ENCODE measurements at regions not wholly inside any gene's neighbourhood (a gene's known extent, or its start where the extent isn't known, plus 50 kb on each side); places are given as distances from the start of the nearest gene placed in this dataset.

GRCh38 chr1:38587766-38588165 is 271.8 kb downstream of the RRAGC start:
- Histone ChIP-seq H3K4me1 (ENCODE audit: control insufficient read depth in 4 of 4, insufficient read depth in 4 of 4, low read length in 3 of 4) (no peaks in the 10 kb centered on the region), H3K27me3 (ENCODE audit: control insufficient read depth in 4 of 4, insufficient read depth in 4 of 4, low read length in 3 of 4) (peaks cover 0 to 5% (median 0%) of the 10 kb centered on the region in 4 donors), H3K36me3 (ENCODE audit: control insufficient read depth in 4 of 4, insufficient read depth in 3 of 4, low read depth in 1 of 4, low read length in 3 of 4) (no peaks in the 10 kb centered on the region), H3K9ac (ENCODE audit: low read depth in 1 of 2, low read length in 2 of 2) (no peak overlapping the region), H3K4me3 (ENCODE audit: low read depth in 1 of 3, low read length in 3 of 3) (no peak overlapping the region), H3K27ac (ENCODE audit: low read depth in 1 of 2, low read length in 2 of 2) (no peak overlapping the region), H3K9me3 (ENCODE audit: control insufficient read depth in 4 of 4, low read length in 3 of 4) (no peaks in the 10 kb centered on the region)
- no peak for DNase-seq (ENCODE audit: low spot score)
- 86% methylated on average over 2 of the region's 2 CpGs for WGBS
- TF ChIP-seq EGR1 (IDR thresholded peaks at IDR 0.05; ENCODE audit: low read depth in 2 of 2), result no peak
- no peak for TF ChIP-seq FOXA1 (IDR thresholded peaks at IDR 0.05)
- TF ChIP-seq SP1 (IDR thresholded peaks at IDR 0.05), result no peak
- TF ChIP-seq HNF4A (conservative IDR thresholded peaks at IDR 0.05), result no peak
- TF ChIP-seq, protein P1, sequence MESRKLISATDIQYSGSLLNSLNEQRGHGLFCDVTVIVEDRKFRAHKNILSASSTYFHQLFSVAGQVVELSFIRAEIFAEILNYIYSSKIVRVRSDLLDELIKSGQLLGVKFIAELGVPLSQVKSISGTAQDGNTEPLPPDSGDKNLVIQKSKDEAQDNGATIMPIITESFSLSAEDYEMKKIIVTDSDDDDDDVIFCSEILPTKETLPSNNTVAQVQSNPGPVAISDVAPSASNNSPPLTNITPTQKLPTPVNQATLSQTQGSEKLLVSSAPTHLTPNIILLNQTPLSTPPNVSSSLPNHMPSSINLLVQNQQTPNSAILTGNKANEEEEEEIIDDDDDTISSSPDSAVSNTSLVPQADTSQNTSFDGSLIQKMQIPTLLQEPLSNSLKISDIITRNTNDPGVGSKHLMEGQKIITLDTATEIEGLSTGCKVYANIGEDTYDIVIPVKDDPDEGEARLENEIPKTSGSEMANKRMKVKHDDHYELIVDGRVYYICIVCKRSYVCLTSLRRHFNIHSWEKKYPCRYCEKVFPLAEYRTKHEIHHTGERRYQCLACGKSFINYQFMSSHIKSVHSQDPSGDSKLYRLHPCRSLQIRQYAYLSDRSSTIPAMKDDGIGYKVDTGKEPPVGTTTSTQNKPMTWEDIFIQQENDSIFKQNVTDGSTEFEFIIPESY (IDR thresholded peaks at IDR 0.05), result no peak
- no peak for TF ChIP-seq HNF4G (IDR thresholded peaks at IDR 0.05)

DNA sequence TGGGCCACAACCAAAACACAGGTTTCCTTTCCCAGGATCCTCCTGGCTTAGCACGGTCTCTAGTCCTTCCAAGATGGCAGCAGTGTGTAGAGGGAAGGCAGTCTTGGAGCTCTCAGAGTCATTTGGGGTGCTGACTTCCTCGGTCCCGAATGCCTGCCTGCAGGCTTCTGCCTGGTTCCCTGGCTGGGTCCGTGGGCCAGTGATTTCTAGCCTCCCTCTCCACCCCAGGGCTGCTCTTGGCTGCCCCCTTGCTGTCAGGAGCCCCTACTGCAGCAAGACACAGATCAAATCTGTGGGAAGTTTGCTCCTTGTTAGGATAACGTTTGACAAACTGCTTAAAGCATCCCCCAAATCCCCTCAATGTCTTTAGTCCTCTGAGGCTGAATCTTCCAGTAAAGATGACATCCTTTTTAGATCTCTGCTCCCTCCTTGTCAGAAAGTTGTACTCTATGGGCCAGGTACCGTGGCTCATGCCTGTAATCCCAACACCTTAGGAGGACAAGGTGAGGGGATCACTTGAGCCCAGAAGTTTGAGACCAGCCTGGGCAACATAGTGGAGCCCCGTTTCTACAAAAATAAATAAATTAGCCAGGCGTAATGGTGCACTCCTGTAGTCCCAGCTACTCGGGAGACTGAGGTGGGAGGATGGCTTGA is 272.5 kb downstream of the RRAGC start:
- H3K27me3 ChIP-seq (ENCODE audit: control insufficient read depth in 4 of 4, insufficient read depth in 4 of 4, low read length in 3 of 4), result peaks cover 0 to 5% (median 0%) of the 10 kb centered on the region in 4 donors
- WGBS, result 25% methylated on average over 9 of the region's 9 CpGs
- no peak overlapping the region for H3K27ac ChIP-seq (ENCODE audit: low read depth in 1 of 2, low read length in 2 of 2)
- H3K4me3 ChIP-seq (ENCODE audit: low read depth in 1 of 3, low read length in 3 of 3), result no peak overlapping the region
- H3K9me3 ChIP-seq (ENCODE audit: control insufficient read depth in 4 of 4, low read length in 3 of 4), result no peaks in the 10 kb centered on the region
- H3K9ac ChIP-seq (ENCODE audit: low read depth in 1 of 2, low read length in 2 of 2), result no peak overlapping the region
- no peak for TF ChIP-seq NR2F2 (IDR thresholded peaks at IDR 0.05)
- TF ChIP-seq FOXA1 (IDR thresholded peaks at IDR 0.05), result no peak
- TF ChIP-seq CTCF (IDR thresholded peaks at IDR 0.05; ENCODE audit: low read depth, low read length, missing input control), result peak; percentile 66
- peak; percentile 78 to 87 for TF ChIP-seq RAD21 (IDR thresholded peaks at IDR 0.05)
- TF ChIP-seq YY1 (IDR thresholded peaks at IDR 0.05), result no peak
- no peak for TF ChIP-seq RXRA (IDR thresholded peaks at IDR 0.05)
- no peak for TF ChIP-seq HNF4A (conservative IDR thresholded peaks at IDR 0.05)
- no peak for TF ChIP-seq FOXA2 (IDR thresholded peaks at IDR 0.05)
- TF ChIP-seq, protein P2, sequence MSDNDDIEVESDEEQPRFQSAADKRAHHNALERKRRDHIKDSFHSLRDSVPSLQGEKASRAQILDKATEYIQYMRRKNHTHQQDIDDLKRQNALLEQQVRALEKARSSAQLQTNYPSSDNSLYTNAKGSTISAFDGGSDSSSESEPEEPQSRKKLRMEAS (IDR thresholded peaks at IDR 0.05), result no peak
- TF ChIP-seq, protein P1 (IDR thresholded peaks at IDR 0.05), result no peak
- no peak for TF ChIP-seq EGR1 (IDR thresholded peaks at IDR 0.05; ENCODE audit: low read depth in 2 of 2)
- H3K36me3 ChIP-seq (ENCODE audit: control insufficient read depth in 4 of 4, insufficient read depth in 3 of 4, low read depth in 1 of 4, low read length in 3 of 4), result no peaks in the 10 kb centered on the region
- DNase-seq (ENCODE audit: low spot score), result peak; percentile 53
- H3K4me1 ChIP-seq (ENCODE audit: control insufficient read depth in 4 of 4, insufficient read depth in 4 of 4, low read length in 3 of 4), result no peaks in the 10 kb centered on the region

All from liver (tissue), 8 donors.